ENCODE measurements at regions not wholly inside any gene's neighbourhood (a gene's known extent, or its start where the extent isn't known, plus 50 kb on each side); places are given as distances from the start of the nearest gene placed in this dataset.

GRCh38 chr17:53270936-53271335 is 551.8 kb upstream of the KIF2B start:
- TF ChIP-seq CTCF (IDR thresholded peaks at IDR 0.05) = no peak
- TF ChIP-seq POLR2A (IDR thresholded peaks at IDR 0.05) = no peak
